GM12872 (cell line): ENCODE measurements at regions not wholly inside any gene's neighbourhood (a gene's known extent, or its start where the extent isn't known, plus 50 kb on each side); places are given as distances from the start of the nearest gene placed in this dataset.
A peak's percentile ranks its signal among the peaks of the same experiment; 100 is the strongest.

Experiments
- TF ChIP-seq, protein P1 (sequence below): IDR thresholded peaks from 3 replicates; pipeline ENCODE4 v1.5.1; 2011; ENCODE audit warnings: low read depth, mild to moderate bottlenecking, low read length, moderate library complexity; ENCODE audit not compliant: insufficient read depth

DNA sequence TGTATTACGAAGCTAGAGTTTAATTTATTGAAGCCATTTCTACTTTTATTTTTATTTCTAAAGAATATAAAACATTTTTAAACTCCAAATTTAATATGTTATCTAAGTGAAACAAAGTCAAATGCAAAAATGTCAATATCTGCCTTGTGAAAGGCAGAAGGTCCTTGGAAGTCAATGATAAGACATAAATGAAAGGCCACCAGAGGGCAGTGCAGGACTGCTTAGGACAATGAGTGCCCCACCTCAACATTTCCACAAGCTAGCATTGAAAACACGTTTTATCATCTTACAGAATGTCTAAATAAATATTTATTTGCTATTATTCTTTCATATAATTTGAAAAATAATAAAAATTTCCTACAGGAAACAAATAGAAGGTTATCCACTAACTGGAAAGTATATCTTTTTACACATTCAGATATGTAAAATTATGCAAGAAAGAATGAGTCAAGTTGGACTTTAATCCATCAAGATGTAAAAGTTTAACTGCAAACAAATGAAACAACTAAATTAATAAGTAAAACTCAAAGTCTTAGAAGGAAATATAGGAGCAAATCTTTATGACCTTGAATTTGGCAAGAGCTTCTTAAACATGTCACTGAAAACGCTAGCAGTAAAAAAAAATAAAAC lies 140.1 kb upstream of the FMN2 start:
- TF ChIP-seq, protein P1, sequence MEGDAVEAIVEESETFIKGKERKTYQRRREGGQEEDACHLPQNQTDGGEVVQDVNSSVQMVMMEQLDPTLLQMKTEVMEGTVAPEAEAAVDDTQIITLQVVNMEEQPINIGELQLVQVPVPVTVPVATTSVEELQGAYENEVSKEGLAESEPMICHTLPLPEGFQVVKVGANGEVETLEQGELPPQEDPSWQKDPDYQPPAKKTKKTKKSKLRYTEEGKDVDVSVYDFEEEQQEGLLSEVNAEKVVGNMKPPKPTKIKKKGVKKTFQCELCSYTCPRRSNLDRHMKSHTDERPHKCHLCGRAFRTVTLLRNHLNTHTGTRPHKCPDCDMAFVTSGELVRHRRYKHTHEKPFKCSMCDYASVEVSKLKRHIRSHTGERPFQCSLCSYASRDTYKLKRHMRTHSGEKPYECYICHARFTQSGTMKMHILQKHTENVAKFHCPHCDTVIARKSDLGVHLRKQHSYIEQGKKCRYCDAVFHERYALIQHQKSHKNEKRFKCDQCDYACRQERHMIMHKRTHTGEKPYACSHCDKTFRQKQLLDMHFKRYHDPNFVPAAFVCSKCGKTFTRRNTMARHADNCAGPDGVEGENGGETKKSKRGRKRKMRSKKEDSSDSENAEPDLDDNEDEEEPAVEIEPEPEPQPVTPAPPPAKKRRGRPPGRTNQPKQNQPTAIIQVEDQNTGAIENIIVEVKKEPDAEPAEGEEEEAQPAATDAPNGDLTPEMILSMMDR, result peak; percentile 63

DNA sequence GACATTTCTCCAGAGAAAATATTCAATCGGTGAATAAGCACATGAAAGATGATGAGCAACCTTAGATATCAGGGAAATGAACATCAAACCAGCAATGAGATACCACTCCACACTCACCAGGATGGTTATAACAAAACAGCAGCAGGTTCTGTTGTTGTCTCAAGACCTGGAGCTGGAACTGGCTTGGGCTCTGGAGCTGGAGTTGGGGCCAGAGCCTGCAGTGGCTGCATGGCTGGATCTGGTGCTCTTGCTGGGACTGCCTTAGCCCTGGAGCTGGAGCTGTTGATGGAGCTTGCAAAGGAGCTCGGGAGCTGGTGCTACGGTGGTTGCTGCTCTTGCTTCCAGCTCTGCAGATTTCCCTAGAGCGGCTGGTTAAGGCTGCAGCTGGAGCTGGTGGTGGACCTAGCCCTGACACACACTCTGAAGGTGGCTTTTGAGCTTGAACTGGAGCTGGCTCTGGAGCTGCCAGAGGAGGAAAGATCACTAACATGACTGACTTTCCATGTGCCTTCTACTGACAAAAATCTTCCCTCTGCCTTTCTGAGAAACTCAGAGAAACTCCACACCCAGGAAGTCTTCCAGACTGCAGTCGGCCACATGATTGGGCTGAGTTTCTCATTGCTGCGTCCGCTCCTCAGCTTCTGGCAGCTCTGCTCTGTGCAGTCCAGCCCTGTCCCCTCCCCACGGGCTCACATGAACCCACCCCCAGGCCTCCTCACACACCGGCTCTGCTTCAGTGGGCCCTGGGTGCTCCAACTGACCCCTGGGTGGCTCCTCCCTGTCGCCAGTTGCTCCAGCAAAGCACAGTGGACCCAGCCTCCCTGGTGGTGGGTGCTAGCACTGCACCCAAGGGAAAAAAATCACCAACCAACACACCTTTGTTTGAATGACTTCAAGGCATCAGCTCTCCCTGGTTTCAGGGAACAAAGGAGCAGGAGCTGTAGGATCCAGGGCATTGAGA lies 139.1 kb upstream of the FMN2 start:
- TF ChIP-seq, protein P1, result peak; percentile 60

DNA sequence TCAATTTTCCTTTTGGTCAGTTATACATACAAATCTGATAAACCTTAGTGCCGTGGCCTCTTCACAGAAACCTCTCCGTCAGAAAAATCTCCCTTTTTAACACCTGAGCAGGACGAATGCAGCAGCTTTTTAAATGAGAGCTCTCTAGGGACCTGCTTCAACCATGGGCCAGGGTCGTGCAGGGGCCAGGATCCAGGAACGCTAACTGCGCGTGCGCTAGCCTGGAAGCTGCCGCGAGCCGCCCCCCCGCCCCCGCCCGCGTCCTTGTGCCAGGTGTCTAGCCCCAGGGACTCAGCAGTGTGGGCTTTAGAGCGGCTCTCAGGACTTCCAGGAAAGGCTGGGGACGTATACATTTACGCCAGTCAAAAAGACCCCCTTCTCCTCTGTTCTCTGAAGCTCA lies 136.8 kb upstream of the FMN2 start:
- TF ChIP-seq, protein P1, result no peak

DNA sequence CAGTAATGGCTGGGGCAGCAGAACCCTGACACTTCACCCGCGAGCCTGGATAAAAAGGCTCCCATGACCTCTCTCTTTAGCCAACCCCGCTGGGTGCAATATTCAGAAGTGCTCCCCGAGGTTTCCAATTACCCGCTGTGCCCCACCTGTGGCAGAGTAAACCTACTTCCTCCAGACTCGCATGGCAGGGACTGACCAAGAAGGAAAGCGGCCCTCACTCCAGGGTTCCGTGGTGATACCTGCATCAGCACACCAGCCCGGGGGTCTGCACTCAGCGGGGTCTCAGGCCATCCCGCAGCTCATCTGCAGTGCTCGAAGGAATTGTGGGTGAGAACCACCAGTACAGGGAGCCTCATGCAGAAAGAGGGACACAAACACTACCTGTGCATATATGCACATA lies 136.3 kb upstream of the FMN2 start:
- TF ChIP-seq, protein P1, result no peak

DNA sequence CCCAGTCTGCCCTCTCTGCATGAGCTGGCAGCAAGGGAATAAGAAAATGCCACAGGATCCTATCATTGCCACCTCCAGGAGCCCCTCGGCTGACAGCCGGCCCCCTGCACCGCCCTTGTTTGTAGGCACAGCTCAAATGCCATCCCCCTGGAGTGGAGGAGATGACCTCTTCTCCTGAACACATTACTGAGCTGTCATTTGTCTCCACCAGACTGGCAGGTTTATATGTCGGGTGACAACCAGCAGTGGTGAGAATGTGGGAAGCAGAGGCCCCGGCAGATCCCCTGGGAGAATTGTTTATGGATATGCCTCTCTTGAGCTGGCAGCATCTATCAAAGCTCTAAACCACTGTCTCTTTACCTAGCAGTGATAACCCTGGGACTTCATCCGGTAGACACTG lies 135.4 kb upstream of the FMN2 start:
- TF ChIP-seq, protein P1, result no peak

DNA sequence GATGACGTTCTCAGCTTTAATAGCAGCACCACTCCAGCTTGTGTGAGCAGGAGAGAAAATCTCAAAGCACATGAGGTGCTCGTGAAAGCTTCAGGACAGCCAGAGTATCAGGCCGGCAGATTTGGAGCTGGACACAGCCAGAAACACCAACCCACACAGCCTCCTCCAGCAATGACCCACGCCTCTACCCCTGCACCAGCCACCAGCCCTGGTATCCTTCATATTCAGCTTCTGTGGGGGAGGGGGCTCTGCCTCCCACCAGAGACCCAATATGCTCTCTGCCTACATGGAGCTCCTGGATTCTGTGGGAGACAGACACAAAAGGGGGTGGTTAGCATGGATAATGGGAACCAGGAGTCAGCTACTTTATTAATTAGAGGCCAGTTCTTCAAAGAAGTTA lies 133.6 kb upstream of the FMN2 start:
- TF ChIP-seq, protein P1, result no peak

DNA sequence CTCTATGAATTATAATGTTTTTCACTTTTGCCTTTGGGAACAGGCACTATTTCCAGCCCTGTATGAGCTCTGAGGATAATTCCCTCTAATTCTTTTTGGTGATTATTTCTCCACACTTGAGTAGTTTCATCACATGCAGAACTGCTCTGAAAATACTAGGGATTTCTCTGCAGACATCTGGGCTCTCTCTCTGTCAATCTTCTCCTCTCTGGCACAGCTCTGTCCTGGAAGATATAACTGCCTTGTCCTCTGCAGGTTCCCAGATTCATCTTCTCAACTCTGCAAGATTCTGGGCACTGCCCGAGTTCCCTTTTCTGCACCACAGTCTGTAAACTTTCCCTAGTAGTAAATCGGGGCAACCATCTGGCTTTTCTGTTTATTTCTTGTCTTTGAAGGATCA lies 131.3 kb upstream of the FMN2 start:
- TF ChIP-seq, protein P1, result no peak
